ENCODE measurements at regions not wholly inside any gene's neighbourhood (a gene's known extent, or its start where the extent isn't known, plus 50 kb on each side); places are given as distances from the start of the nearest gene placed in this dataset.

- BruUV-seq (replicated peaks) = no TSS peak
Measured at GRCh38 chr3:137866001-137866400, 101.9 kb downstream of the SOX14 start.

GRCh38 chr3:137866933-137867332 is 102.8 kb downstream of the SOX14 start:
- intact Hi-C loops (cut with micrococcal nuclease) = no loop called here
- Histone ChIP-seq H3K9ac (ENCODE audit: low read length) (no peak overlapping the region), H4K20me1 (ENCODE audit: low read length) (no peaks in the 10 kb centered on the region), H3K36me3 (ENCODE audit: low read depth, low read length) (no peaks in the 10 kb centered on the region), H3K27ac (ENCODE audit: low read length) (no peak overlapping the region), H3K4me2 (ENCODE audit: low read length) (no peak overlapping the region), H3K4me1 (ENCODE audit: insufficient read depth, low read length) (no peaks in the 10 kb centered on the region), H3K9me3 (ENCODE audit: low read length) (no peaks in the 10 kb centered on the region), H3F3A (ENCODE audit: low read length, unreplicated experiment) (no peaks in the 10 kb centered on the region), H3K4me3 (ENCODE audit: low read length) (no peak overlapping the region), H3K27me3 (ENCODE audit: low read length) (no peaks in the 10 kb centered on the region), H3K9me2 (replicated peaks; ENCODE audit: low read length) (no peaks in the 10 kb centered on the region), H3K79me2 (ENCODE audit: low read length) (no peaks in the 10 kb centered on the region), H2AFZ (ENCODE audit: low read length) (no peak overlapping the region)
- CTCF ChIA-PET = no interaction called here
- DNase-seq (no peak), ATAC-seq (no peak)
- TF ChIP-seq EZH2phosphoT487 (IDR thresholded peaks at IDR 0.05; ENCODE audit: borderline replicate concordance, low read length) (no peak), CTCF (conservative IDR thresholded peaks at IDR 0.05; ENCODE audit: low read depth, low read length) (no peak), EZH2 (IDR thresholded peaks at IDR 0.05; ENCODE audit: low read length, unreplicated experiment) (no peak)
- no TSS peak for BruUV-seq (replicated peaks)
- POLR2A ChIA-PET (ENCODE audit: unreplicated experiment) = no interaction called here

More at GRCh38 chr3:137866001-137866400, 101.9 kb downstream of the SOX14 start:
- Histone ChIP-seq H3K4me2 (ENCODE audit: low read length) (no peak overlapping the region), H3K27me3 (ENCODE audit: low read length) (no peaks in the 10 kb centered on the region), H3K27ac (ENCODE audit: low read length) (no peak overlapping the region), H4K20me1 (ENCODE audit: low read length) (no peaks in the 10 kb centered on the region), H3K9me2 (replicated peaks; ENCODE audit: low read length) (no peaks in the 10 kb centered on the region), H3K9ac (ENCODE audit: low read length) (no peak overlapping the region), H3K36me3 (ENCODE audit: low read depth, low read length) (no peaks in the 10 kb centered on the region), H3F3A (ENCODE audit: low read length, unreplicated experiment) (no peaks in the 10 kb centered on the region), H2AFZ (ENCODE audit: low read length) (no peak overlapping the region), H3K4me3 (ENCODE audit: low read length) (no peak overlapping the region), H3K9me3 (ENCODE audit: low read length) (no peaks in the 10 kb centered on the region), H3K79me2 (ENCODE audit: low read length) (no peaks in the 10 kb centered on the region), H3K4me1 (ENCODE audit: insufficient read depth, low read length) (no peaks in the 10 kb centered on the region)
- ATAC-seq (no peak), DNase-seq (no peak)
- ChIA-PET CTCF (no interaction called here), POLR2A (ENCODE audit: unreplicated experiment) (no interaction called here)
- intact Hi-C loops (cut with micrococcal nuclease) = no loop called here
- TF ChIP-seq EZH2phosphoT487 (IDR thresholded peaks at IDR 0.05; ENCODE audit: borderline replicate concordance, low read length) = no peak
- no peak for TF ChIP-seq EZH2 (IDR thresholded peaks at IDR 0.05; ENCODE audit: low read length, unreplicated experiment)
- TF ChIP-seq CTCF (conservative IDR thresholded peaks at IDR 0.05; ENCODE audit: low read depth, low read length) = no peak

- Histone ChIP-seq H3F3A (ENCODE audit: low read length, unreplicated experiment) (no peaks in the 10 kb centered on the region), H3K27ac (ENCODE audit: low read length) (no peak overlapping the region), H3K9me3 (ENCODE audit: low read length) (no peaks in the 10 kb centered on the region), H4K20me1 (ENCODE audit: low read length) (no peaks in the 10 kb centered on the region), H3K4me2 (ENCODE audit: low read length) (no peak overlapping the region), H3K4me1 (ENCODE audit: insufficient read depth, low read length) (no peaks in the 10 kb centered on the region), H3K9me2 (replicated peaks; ENCODE audit: low read length) (no peaks in the 10 kb centered on the region), H3K36me3 (ENCODE audit: low read depth, low read length) (no peaks in the 10 kb centered on the region), H3K4me3 (ENCODE audit: low read length) (no peak overlapping the region), H3K27me3 (ENCODE audit: low read length) (no peaks in the 10 kb centered on the region), H3K9ac (ENCODE audit: low read length) (no peak overlapping the region), H2AFZ (ENCODE audit: low read length) (no peak overlapping the region), H3K79me2 (ENCODE audit: low read length) (no peaks in the 10 kb centered on the region)
- TF ChIP-seq EZH2phosphoT487 (IDR thresholded peaks at IDR 0.05; ENCODE audit: borderline replicate concordance, low read length) (no peak), EZH2 (IDR thresholded peaks at IDR 0.05; ENCODE audit: low read length, unreplicated experiment) (no peak), CTCF (conservative IDR thresholded peaks at IDR 0.05; ENCODE audit: low read depth, low read length) (no peak)
- ChIA-PET POLR2A (ENCODE audit: unreplicated experiment) (no interaction called here), CTCF (no interaction called here)
- intact Hi-C loops (cut with micrococcal nuclease) = no loop called here
- BruUV-seq (replicated peaks) = no TSS peak
- ATAC-seq = no peak
- no peak for DNase-seq
Measured at GRCh38 chr3:137867611-137868010, 103.5 kb downstream of the SOX14 start.
